A549 (cell line): ENCODE measurements at regions not wholly inside any gene's neighbourhood (a gene's known extent, or its start where the extent isn't known, plus 50 kb on each side); places are given as distances from the start of the nearest gene placed in this dataset.

Source experiments
- BCL3 ChIP-seq: fragments of >200 bp; sonication (Bioruptor Twin); formaldehyde crosslinking; IDR thresholded peaks from 3 replicates; pipeline ENCODE4 v1.6.1; 2016
- CEBPB ChIP-seq, 2 experiments: fragments of >200 bp in 1 of 2; sonication (Bioruptor Twin) in 1 of 2; formaldehyde crosslinking in 1 of 2; IDR thresholded peaks; 2 replicates each; pipeline ENCODE4 v1.6.1; 2012 to 2016
- CTCF ChIP-seq: fragments of >200 bp; sonication (Bioruptor Twin); formaldehyde crosslinking; IDR thresholded peaks from 3 replicates; pipeline ENCODE4 v1.5.1; 2016
- EP300 ChIP-seq, 2 experiments: fragments of >200 bp; sonication (Bioruptor Twin); formaldehyde crosslinking; IDR thresholded peaks; 2 replicates in 1 of 2; 3 replicates in 1 of 2; pipeline ENCODE4 v1.6.1; 2016 to 2017
- FOSL2 ChIP-seq, 2 experiments: fragments of 450-650 bp in 1 of 2; fragments of >200 bp in 1 of 2; sonication (Bioruptor Twin) in 1 of 2; formaldehyde crosslinking; IDR thresholded peaks; 2 replicates each; pipeline versions ENCODE4 v1.5.0 to v1.6.1; 2016 to 2020; ENCODE audit warnings: mild to moderate bottlenecking in 1 of 2, moderate library complexity in 1 of 2
- HDAC2 ChIP-seq: fragments of 200-600 bp; sonication (generic); IDR thresholded peaks from 2 replicates; pipeline ENCODE4 v1.6.1; 2016
- MYC ChIP-seq: IDR thresholded peaks from 2 replicates; pipeline ENCODE4 v1.6.1; 2012; ENCODE audit warnings: mild to moderate bottlenecking, inconsistent platforms, low read length, improper control_type of control experiment, borderline replicate concordance
- POLR2A ChIP-seq: IDR thresholded peaks from 2 replicates; pipeline ENCODE4 v1.6.1; 2012; ENCODE audit warnings: mild to moderate bottlenecking, low read length
- RAD21 ChIP-seq, 2 experiments: fragments of >200 bp in 1 of 2; sonication (Bioruptor Twin) in 1 of 2; formaldehyde crosslinking in 1 of 2; IDR thresholded peaks in 1 of 2; conservative IDR thresholded peaks in 1 of 2; 2 replicates in 1 of 2; 3 replicates in 1 of 2; pipeline ENCODE4 v1.6.1; 2012 to 2018; ENCODE audit warnings: inconsistent platforms in 1 of 2
- RCOR1 ChIP-seq: fragments of 150-350 bp; IDR thresholded peaks from 2 replicates; pipeline ENCODE4 v1.6.1; 2014; ENCODE audit warnings: antibody characterized with exemption, low read length, low read depth
- SMC3 ChIP-seq: fragments of >200 bp; sonication (Bioruptor Twin); formaldehyde crosslinking; IDR thresholded peaks from 3 replicates; pipeline ENCODE4 v1.6.1; 2018; ENCODE audit warnings: inconsistent platforms
- TP53 ChIP-seq: fragments of 250-450 bp; sonication (Bioruptor Pico); IDR thresholded peaks from 2 replicates; pipeline ENCODE4 v1.5.0; 2021; ENCODE audit warnings: mild to moderate bottlenecking, moderate library complexity
- TF ChIP-seq, protein P1 (sequence below): IDR thresholded peaks from 2 replicates; pipeline ENCODE4 v1.6.1; 2012

DNA sequence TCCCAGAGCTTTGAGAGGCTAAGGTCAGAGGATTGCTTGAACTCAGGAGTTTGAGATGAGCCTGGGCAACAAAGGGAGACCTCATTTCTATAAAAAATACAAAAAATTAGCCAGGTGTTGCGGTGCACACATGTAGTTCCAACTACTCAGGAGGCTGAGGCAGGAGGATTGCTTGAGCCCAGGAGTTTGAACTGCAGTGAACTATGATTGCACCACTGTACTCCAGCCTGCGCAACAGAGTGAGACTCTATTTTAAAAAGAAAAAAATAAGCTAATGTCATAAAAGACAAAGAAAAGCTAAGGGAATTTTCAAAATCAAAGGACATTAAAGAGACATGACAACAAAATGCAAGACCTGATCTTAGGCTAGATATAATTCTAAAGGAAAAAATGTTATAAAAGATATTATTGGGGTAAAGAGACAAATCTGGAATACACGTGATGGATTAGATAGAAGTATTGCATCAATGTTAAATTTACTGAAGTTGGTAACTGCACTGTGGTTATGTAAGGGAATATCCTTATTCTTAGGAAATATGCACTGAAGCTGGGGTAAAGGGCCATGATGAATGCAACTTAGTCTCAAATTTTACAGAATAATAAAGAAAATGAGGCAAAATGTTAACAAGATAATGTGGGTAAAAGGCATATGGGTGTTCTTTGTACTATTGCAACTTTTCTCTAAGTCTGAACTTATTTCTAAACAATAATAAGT lies 75.2 kb downstream of the SPRY1 start:
- TF ChIP-seq SMC3: no peak
- no peak for TF ChIP-seq CTCF
- TF ChIP-seq POLR2A: no peak
- no peak for TF ChIP-seq BCL3
- TF ChIP-seq, protein P1, sequence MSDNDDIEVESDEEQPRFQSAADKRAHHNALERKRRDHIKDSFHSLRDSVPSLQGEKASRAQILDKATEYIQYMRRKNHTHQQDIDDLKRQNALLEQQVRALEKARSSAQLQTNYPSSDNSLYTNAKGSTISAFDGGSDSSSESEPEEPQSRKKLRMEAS: no peak
- TF ChIP-seq RAD21 (conservative IDR thresholded peaks at IDR 0.05 in 1 of 2, IDR thresholded peaks at IDR 0.05 in 1 of 2): no peak
- no peak for TF ChIP-seq RCOR1
- TF ChIP-seq CEBPB (IDR thresholded peaks at IDR 0.05): no peak
- no peak for TF ChIP-seq HDAC2
- TF ChIP-seq MYC: no peak
- no peak for TF ChIP-seq FOSL2 (IDR thresholded peaks at IDR 0.05)
- no peak for TF ChIP-seq FOSL2 (CRISPR knock-in tag; IDR thresholded peaks at IDR 0.05)
- TF ChIP-seq TP53 (CRISPR knock-in tag): no peak
- no peak for TF ChIP-seq EP300 (IDR thresholded peaks at IDR 0.05)
